NOMO-1 treated with DMSO at 0.1 percent for 48 hours (cell line): ENCODE measurements at regions not wholly inside any gene's neighbourhood (a gene's known extent, or its start where the extent isn't known, plus 50 kb on each side); places are given as distances from the start of the nearest gene placed in this dataset.
"Not testable (repeated sequence)": the region's sequence is repeated elsewhere in the genome, so short reads cannot be mapped to it uniquely, and the experiment has no call there.

Experiments used
- DNase-seq: peaks from one replicate; lab custom pipeline; 2025; ENCODE audit not compliant: unreplicated experiment; lab: John Stamatoyannopoulos, UW

DNA sequence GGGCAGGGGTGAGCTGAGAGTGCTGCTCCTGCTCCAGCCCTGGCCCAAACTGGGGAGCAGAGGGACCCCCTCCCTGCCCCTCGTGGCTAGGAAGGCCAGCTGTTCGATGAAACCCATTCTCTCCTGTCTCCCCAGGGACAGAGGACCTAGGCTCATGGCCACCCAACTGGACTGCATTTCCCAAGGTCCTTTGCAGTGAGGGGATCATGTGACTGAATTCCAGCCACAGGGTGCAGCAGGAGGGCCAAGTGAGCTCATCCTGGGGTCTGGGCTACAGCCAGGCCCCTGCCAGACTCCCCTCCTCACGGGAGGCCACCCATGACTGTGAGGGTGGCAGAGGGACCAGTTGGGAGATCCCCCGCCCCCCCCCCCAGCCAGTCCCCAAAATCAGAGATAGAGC, 777.6 kb downstream of the TBC1D22A start:
- DNase-seq, result no peak

DNA sequence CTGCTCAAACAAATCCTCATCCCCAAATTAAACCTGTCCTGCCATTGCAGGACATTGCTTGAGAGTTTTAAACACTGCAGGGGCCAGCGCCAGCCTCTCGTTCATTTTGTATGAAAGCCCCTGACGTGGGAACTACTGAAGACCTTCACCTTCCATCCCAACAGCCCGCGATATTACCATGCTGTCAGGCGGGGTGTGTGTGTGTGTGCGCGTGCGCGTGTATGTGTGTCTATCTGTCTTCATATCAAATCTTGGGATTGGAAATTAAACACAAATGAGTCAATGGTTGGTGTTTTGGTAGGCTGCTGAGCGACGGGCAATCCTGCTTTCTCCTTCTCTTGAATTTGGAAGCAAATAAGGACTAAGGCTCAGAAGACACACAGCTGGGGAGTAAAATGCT, 776.9 kb downstream of the TBC1D22A start:
- DNase-seq, result no peak

DNA sequence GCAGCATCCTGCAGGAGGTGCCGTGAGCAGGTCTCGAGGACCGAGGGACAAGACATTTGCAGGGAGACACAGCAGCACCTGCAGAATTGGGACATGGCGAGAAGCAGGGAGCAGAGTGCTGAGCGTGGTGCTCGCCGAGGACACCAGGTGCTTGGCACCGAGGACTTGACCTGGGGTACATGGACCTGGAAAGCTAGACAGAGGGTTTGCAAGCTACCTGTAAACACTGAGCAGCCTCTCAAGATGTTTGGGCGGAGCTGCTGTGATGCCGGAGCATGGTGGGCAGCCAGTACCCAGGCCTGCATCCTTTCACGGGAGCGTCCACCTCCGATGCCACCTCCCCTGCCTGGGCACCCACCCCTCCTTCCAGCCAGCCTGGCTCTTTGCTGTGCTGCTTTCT, 773.2 kb downstream of the TBC1D22A start:
- DNase-seq, result no peak

DNA sequence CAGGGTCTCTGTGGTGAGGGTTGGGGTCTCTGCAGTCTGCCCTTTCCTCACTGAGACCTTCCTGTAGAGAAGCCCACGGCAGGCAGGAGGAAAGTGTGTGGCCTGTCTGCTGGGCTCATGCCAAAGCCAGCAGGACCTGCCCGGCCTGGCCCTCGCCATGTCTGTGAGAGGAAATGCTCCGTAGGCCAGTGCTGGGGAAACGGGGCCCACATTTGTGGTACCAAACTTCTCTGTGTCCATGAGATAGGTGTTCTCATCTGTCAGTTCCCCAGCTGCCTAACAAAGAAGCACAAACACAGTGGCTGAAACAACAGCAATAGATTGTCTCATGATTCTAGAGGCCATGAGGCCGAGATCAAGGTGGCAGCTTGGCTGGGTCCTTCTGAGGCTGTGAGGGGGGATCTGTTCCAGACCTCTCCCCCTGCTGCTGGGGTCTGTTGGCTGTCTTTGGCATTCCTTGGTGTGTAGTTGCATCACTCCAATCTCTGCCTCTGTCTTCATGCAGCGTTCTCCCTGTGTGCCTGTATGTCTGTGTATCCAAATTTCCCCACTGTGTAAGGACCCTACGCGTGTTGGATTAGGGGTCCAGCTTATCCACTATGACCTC, 772.5 kb downstream of the TBC1D22A start:
- DNase-seq, result no peak

DNA sequence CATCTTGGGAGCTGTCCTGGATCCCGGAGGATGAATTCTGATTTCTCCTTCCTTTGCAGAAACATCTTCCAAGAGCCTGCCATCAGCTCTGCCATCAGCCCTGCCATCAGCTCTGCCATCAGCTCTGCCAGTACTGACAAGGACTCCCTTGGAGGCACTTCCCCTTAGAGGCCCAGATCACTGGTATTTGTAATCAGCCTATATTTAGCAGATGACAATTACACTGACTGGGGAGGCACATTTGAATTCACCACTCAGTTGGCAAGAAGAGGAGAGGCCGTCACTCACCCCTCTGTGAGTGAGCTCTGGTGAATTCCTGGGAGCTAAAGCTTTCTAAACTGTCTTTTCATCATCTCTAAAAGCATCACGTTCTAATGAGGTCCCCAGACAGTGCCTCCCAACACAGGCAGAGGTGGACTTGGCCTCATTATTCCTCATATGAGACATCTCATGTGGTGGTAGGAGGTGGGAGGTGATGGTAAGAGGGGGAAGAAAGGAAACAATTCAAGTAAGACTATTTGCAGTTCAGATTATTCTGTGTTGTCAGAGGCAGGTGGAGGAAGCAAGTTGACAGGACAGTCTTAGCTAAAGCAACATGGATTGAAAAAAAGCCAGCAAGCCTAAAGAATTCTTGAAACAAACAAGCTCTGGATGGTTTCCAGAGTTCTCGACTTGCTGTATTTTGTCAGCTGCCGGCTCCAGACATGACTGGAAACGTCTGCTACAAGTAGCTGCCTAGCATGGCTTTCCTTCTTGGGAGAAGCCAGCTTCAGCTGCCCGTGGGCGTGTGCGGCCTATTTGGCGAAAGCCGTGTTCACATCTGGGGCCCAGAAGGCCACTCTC, 771.7 kb downstream of the TBC1D22A start:
- DNase-seq, result no peak

DNA sequence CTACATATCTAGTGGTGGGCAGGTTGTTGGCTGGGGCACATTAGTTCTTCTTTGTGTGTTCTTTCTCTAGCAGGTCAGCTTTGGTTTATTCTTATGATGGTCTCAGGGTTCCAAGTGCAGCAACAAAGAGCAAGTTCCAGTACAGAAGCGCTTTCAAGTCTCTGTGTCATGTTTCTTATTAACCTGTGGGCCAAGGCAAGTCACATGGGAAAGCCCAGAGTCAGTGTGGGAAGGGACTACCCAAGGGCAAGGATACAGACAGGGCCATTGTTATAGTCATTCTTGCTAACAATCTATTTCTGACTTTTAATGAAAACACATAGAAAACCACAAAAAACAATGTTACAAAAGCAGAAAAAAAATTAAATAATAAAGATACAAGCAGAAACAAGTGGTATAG, 754.6 kb downstream of the TBC1D22A start:
- DNase-seq, result no peak

DNA sequence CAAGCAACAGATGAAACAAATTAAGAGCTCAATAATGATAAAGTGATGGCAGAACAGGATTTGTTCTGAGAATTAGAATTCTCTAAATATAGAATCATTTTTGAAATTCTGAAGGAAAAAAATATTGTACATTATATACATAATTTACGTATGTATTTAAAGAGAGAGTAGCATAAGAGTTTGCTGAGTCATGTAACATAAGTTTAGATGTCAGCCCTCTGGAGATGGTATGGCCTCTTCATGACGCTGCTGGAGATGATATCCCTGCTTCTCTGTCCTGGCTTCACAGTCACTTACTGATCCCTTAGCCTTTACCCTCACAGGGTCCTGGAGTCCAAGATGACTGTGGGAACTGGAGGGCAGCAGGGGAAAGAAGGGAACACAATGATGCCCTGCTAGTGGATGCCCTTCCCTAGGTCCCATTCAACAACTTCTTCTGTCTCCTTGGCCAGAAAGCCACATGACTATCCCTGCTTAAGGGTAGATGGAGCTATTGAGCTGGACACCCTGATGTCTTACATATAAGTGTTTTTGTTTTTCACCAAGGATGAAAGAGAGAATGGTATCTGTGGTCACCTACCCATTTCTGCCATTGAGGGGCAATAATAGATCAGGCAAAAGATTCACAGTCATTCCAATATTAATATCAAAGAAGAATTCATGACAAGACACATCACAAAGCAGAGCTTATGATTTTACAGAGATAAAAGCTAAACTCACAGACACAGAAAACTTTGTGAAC, 753.1 kb downstream of the TBC1D22A start:
- DNase-seq, result no peak

DNA sequence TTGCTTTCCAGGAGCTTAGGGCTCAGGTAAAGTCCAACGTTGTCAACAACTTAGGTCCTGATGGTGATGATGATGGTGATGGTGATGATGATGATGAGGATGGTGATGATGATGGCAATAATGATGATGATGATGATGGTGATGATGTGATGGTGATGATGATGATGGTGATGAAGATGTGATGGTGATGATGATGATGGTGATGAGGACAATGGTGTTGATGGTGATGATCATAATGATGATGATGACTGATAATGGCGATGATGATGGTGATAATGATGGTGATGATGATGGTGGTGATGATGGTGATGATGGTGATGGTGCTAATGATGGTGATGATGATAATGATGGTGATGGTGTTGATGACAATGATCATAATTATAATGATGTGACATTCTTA, 750.2 kb downstream of the TBC1D22A start:
- DNase-seq, result no peak

DNA sequence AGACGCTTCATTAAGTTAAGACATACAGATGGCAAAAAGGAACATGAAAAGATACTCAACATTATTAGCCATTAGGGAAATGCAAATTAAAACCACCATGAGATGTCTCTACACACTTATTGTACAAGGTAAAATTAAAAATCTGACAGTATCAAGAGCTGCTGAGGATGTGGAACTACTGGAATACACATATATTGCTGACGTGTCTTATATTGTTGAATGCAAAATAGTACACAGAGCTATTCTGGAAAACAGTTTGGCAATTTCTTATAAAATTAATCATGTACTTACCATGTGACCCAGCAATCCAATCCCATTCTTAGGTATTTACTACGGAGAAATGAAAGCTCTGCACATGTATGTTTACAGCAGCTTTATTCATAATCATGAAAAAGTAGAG, 742.5 kb downstream of the TBC1D22A start:
- DNase-seq, result no peak

DNA sequence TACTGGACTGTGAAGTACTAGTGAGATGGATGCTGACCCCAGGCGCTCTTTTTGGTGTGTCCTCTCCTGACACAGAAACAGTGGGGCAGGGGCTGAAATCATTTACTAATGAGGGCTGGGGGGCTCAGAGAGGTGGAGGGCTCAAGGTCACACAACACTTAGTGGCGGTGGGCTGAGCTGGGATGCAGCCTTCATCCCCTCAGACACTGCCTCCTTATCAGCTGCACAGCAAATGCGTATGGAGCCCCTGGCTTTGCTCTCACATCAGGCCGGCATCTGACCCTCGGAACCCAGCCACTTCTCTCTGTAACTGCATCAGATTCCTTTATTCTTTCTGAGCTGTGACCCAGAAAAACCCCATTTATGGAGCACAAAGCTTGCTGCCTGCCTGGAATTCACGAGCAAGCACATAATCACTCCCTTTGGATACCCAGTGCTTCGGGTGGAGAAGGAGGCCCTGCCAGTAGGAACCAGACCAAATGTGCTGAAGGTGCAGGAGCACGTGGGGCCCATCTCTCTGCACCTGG, 736.6 kb downstream of the TBC1D22A start:
- DNase-seq, result no peak

DNA sequence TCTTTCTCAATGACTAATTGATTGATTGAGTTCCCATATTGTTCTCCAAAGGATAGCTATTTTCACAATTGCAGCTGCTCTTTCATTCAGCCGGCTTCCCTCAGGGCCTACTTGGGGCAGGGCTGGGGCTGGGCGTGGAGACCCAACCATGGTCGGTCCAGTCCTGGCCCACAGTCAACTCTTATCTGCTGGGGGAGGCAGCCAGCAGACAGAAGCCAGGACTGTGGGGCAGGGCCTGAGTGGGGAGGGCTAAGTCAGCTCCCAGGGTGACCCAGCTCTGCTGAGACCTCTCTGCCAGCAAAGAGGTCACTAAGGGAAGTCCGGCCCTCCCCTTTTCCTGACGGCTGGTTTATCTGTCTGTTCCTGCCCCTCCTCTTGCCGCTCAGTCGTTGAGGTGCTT, 735.2 kb downstream of the TBC1D22A start:
- DNase-seq, result no peak

DNA sequence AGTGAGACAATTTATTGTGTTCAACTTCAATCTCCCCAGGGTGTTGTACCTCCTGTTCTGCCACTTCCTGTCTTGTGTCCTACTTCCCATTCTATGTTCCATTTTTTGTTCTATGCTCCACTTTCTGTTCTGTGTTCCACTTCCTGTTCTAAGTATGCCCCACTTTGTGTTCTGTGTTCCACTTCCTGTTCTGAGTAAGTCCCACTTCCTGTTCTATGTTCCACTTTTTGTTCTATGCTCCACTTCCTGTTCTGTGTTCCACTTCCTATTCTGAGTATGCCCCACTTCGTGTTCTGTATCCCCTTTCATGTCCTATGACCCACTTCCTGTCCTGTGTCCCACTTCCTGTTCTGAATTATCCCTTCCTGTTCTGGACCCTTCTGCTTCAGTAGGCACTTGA, 732.7 kb downstream of the TBC1D22A start:
- peak; percentile 17 for DNase-seq

DNA sequence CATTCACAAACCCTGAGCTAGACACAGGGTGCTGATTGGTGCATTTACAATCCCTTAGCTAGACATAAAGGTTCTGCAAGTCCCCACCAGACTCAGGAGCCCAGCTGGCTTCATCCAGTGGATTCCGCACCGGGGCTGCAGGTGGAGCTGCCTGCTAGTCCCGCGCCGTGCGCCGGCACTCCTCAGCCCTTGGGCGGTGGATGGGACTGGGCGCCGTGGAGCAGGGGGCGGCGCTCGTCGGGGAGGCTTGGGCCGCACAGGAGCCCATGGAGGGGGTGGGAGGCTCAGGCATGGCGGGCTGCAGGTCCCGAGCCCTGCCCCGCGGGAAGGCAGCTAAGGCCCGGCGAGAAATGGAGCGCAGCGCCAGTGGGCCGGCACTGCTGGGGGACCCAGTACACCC, 725.7 kb downstream of the TBC1D22A start:
- not testable (repeated sequence) for DNase-seq

DNA sequence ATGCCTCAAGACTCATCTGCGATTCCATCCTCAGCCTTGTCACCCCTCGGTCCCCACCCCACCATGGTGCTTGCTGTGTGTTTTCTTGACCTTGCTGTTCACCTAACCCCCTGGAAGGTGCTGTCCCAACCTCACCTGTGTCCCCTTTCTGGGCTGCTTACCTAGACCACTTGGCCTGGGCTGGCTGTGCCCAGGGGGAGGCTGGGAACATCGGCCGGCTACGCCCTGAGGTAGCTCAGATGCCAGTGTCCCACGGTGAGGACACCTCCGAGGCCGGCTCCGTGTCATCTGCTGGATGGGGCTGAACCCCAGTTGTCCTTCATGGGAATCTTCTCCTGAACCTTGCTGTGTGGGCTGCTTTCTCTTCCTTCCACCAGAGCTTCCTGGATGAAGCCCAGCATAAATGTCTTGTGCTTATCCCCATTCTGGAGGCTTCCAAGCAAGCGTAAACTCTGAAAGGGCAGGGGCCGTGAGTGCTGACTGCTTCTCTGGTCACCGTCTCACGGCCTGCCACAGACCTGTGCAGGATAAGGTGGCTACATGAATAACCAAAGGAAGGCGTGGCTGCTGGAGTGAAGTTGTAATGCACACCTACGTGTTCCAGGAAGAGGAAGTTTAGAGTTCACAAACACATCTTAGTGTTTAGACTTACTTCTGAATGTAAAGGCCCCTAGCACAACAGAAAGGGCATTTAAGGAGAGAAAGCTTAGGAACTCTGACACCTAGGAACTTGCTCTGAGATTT, 724.3 kb downstream of the TBC1D22A start:
- DNase-seq, result no peak

DNA sequence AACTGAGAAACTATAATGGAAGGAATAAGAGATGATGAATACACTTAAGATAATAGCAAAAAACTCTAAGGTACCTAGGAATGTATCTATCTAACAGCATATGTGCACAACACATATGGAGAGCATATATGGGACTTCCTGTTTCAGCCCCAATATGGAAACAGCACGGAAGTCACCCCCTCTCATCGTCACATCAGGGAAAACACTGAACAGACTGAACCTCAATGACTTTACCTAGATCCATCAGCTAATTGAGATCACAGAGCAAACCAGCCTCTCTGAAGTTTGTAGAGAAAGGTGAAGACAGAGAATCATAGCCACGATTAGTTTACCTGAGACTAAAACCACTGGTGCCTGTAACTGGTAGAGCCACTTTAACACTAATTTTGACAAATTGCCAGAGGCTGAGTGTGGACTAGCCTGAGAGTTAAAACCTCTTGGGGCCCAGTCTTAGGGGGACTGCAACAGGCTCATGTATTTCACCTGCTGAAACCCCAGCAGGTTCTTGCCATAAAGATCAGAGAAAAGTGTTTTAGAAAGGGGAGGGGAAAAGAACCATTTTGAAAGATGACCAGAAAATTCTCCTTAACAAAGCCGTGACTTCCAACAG, 722.6 kb downstream of the TBC1D22A start:
- no peak for DNase-seq

DNA sequence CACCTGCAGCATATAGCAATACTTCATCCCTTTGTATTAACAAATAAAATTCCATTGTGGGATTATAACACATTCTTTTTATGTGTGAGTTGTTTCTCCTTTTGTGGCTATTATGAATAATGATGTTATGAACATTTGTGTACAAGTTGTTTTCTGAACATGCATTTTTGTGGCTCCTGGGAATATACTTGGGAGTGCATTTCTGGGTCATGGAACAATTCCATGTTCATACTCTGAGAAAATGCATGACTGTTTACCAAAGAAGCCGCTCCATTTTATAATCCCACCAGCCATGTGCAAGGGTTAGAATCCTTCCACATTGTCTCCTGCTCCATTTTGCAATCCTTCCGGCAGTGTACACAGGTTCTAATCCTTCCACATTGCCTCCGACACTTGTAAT, 713.8 kb downstream of the TBC1D22A start:
- DNase-seq, result no peak

DNA sequence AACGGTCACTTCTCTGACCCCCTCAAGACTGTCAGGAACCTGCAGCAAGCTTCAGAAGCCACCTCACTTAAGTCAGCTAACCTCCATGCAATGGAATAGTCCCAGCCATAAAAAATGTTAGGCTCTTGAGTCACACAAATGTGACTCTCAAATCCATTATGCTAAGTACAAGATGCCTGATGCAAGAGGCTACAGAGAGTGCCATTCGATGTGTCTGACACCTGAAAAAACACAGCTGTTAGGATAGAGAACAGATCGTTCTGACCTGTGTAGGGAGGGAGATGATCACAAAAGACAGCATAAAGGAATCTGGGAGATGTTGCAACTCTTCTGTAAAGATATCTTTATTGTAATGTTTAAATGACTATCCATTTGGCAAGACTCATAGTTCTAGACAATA, 712.4 kb downstream of the TBC1D22A start:
- no peak for DNase-seq

DNA sequence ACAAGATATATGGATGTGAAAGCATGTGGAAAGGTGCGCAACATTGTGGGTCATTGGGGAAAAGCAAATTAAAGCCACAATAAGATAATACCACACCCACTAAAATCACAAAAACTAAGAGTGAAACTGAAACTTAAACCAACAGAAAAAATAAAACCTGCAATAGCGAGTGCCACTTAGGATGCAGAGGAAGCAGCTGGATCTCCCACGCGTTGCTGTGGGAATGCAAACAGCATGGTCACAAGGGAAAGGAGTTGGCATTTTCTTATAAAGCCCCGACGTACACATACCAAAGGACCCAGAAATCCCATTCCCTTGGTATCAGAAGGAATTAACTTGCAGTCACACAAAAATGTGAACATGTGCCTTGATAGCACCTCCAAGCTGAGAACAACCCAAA, 712.0 kb downstream of the TBC1D22A start:
- no peak for DNase-seq

DNA sequence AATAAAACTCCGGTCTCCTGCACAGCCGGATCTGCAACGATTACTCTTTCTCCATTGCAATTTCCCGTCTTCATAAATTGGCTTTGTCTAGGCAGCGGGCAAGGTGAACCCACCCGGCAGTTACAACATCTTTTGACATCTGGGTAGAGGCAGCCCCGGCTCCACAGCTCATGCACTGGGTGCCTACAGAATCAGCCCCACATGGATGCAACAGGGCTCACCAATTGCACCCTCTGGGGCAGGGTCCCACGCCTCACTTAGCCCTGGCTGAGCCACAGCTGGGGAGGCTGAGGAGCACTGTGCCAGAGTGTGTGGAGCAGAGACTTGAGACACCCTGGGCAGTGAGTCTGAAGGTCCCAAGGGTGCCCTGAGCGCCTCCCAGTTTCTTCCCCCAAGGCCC, 710.2 kb downstream of the TBC1D22A start:
- no peak for DNase-seq

DNA sequence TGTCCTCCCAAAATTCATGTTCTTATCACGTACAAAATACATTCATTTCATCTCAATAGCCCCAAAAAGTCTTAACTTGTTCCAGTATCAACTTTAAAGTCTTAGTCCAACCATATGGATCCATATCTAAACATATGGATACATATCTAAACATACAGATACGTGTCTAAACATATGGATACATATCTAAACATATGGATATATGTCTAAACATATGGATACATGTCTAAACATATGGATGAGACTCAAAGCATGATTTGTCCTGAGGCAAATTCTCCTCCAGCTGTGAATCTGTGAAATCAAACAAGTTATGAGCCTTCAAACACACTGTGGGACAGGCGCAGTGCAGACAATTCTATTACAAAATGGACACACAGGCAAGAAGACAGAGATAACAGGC, 709.0 kb downstream of the TBC1D22A start:
- DNase-seq, result no peak

DNA sequence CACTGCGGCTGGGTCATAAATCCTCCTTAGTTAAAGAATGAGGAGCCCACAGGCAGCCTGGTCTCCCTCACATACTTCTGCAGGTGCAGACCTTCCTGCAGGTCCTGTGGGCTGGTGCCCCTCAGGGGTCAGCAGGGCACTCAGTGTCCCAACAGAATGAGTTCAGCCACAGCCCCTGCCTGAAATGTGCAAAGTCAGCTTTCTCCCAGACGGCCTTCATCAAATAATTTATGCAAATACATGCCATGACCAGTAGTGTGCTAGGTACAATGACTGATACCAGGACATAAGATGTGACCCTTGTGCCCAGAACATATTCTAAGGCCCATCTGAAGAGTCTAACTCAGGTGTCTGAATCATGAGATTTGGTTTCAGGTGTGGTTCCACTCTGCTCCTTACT, 703.4 kb downstream of the TBC1D22A start:
- no peak for DNase-seq
